ENCODE measurements at regions not wholly inside any gene's neighbourhood (a gene's known extent, or its start where the extent isn't known, plus 50 kb on each side); places are given as distances from the start of the nearest gene placed in this dataset.

DNA sequence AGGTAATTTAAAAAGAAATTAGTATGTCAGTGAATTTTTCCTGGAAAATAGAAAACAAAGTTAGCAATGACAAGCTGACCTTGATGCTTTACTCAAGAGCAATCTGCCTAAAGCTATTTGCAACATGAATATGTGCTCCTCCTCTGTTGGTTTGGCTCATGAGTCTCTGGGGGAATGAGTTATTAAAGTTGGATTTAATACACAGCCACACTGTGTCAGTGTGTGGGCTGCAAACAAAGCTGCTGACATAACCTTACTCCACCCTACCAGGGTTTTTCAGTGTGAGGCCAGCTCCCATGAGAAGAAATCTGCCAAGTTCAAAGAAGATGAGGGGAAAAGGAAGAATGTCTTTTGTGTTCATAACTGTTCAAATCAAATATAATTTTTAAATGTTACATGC, 280.5 kb downstream of the TLL1 start:
- no peak overlapping the region for H3K4me3 ChIP-seq
- no peaks in the 10 kb centered on the region for H3K4me1 ChIP-seq
- DNase-seq (no peak), ATAC-seq (no peak)
- no peaks in the 10 kb centered on the region for H3K36me3 ChIP-seq
- no peaks in the 10 kb centered on the region for H3K27me3 ChIP-seq
- in situ Hi-C loops (cut with MboI; ENCODE audit: low sequenced_read_pairs in 4 of 4) (no loop called here), intact Hi-C loops (cut with DNase I; ENCODE audit: low total_unique reads) (no loop called here)
- H3K27ac ChIP-seq: no peak overlapping the region
- H3K9me3 ChIP-seq: no peaks in the 10 kb centered on the region
- TF ChIP-seq POLR2A (IDR thresholded peaks at IDR 0.05): no peak
- TF ChIP-seq, protein P1, sequence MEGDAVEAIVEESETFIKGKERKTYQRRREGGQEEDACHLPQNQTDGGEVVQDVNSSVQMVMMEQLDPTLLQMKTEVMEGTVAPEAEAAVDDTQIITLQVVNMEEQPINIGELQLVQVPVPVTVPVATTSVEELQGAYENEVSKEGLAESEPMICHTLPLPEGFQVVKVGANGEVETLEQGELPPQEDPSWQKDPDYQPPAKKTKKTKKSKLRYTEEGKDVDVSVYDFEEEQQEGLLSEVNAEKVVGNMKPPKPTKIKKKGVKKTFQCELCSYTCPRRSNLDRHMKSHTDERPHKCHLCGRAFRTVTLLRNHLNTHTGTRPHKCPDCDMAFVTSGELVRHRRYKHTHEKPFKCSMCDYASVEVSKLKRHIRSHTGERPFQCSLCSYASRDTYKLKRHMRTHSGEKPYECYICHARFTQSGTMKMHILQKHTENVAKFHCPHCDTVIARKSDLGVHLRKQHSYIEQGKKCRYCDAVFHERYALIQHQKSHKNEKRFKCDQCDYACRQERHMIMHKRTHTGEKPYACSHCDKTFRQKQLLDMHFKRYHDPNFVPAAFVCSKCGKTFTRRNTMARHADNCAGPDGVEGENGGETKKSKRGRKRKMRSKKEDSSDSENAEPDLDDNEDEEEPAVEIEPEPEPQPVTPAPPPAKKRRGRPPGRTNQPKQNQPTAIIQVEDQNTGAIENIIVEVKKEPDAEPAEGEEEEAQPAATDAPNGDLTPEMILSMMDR (IDR thresholded peaks at IDR 0.05 in 4 of 5, conservative IDR thresholded peaks at IDR 0.05 in 1 of 5): no peak

DNA sequence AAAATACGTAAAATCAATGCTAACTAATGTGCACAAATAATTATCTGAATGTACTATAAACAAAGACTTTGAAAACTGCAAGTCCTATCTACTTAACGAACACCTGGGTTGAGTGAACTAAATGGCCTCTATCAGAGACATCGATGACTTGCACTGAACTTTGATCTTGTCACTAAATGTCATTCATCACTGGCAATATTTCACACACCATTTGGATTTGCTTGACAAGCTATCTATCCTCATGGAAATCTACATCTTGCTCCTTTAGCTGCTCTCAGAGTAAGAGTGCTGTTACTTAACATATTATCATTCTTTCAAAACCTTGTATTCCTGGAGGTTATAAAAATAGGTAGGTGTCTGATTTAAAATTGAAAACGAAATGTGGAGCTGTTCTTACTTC, 289.3 kb downstream of the TLL1 start:
- no peak overlapping the region for H3K4me3 ChIP-seq
- in situ Hi-C loops (cut with MboI; ENCODE audit: low sequenced_read_pairs in 4 of 4): no loop called here
- H3K9me3 ChIP-seq: no peaks in the 10 kb centered on the region
- no peak for DNase-seq
- H3K4me1 ChIP-seq: no peaks in the 10 kb centered on the region
- TF ChIP-seq POLR2A (IDR thresholded peaks at IDR 0.05): no peak
- TF ChIP-seq, protein P1 (IDR thresholded peaks at IDR 0.05 in 4 of 5, conservative IDR thresholded peaks at IDR 0.05 in 1 of 5): no peak
- intact Hi-C loops (cut with DNase I; ENCODE audit: low total_unique reads): no loop called here
- H3K27me3 ChIP-seq: no peaks in the 10 kb centered on the region
- no peaks in the 10 kb centered on the region for H3K36me3 ChIP-seq
- no peak for ATAC-seq
- no peak overlapping the region for H3K27ac ChIP-seq

- peak in 1 of 2 donors; percentile 66 for ATAC-seq
- H3K9me3 ChIP-seq: no peaks in the 10 kb centered on the region
- H3K27me3 ChIP-seq: no peaks in the 10 kb centered on the region
- no peak overlapping the region for H3K27ac ChIP-seq
- no peak for DNase-seq
- in situ Hi-C loops (cut with MboI; ENCODE audit: low sequenced_read_pairs in 4 of 4): no loop called here
- H3K4me1 ChIP-seq: no peaks in the 10 kb centered on the region
- no peaks in the 10 kb centered on the region for H3K36me3 ChIP-seq
- no peak overlapping the region for H3K4me3 ChIP-seq
- intact Hi-C loops (cut with DNase I; ENCODE audit: low total_unique reads): loop anchor here (5.0 kb wide), 1 partner anchor 86 kb away; no protein-coding TSS in a partner anchor
- TF ChIP-seq, protein P1 (IDR thresholded peaks at IDR 0.05 in 4 of 5, conservative IDR thresholded peaks at IDR 0.05 in 1 of 5): peak in 4 of 5 experiments; percentile 18 to 58 (median 56)
- no peak for TF ChIP-seq POLR2A (IDR thresholded peaks at IDR 0.05)
Observed at GRCh38 chr4:166165829-166166420, 292.9 kb downstream of the TLL1 start.

DNA sequence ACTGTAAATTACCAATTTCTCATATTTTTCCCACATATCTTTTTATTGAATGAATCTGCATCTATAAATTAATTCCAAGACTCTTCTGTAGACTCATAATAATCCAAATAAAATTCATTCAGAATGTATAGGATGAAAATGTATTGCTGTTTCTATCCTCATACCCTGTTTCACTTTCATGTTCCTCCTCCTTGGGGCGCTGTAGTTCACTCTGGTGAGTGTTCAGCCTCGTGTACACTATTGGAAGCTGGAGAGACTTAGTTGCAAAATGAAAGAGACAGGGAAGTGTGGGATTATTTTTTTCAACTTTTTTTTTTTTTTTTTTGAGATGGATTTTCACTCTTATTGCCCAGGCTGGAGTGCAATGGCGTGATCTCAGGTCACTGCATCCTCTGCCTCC, 296.1 kb downstream of the TLL1 start:
- no peak for ATAC-seq
- in situ Hi-C loops (cut with MboI; ENCODE audit: low sequenced_read_pairs in 4 of 4): no loop called here
- DNase-seq: no peak
- no peak overlapping the region for H3K27ac ChIP-seq
- H3K4me1 ChIP-seq: no peaks in the 10 kb centered on the region
- TF ChIP-seq POLR2A (IDR thresholded peaks at IDR 0.05): no peak
- TF ChIP-seq, protein P1 (IDR thresholded peaks at IDR 0.05 in 4 of 5, conservative IDR thresholded peaks at IDR 0.05 in 1 of 5): no peak
- intact Hi-C loops (cut with DNase I; ENCODE audit: low total_unique reads): loop anchor here (5.0 kb wide), 1 partner anchor 83 kb away; no protein-coding TSS in a partner anchor
- H3K9me3 ChIP-seq: no peaks in the 10 kb centered on the region
- no peaks in the 10 kb centered on the region for H3K36me3 ChIP-seq
- no peaks in the 10 kb centered on the region for H3K27me3 ChIP-seq
- H3K4me3 ChIP-seq: no peak overlapping the region

DNA sequence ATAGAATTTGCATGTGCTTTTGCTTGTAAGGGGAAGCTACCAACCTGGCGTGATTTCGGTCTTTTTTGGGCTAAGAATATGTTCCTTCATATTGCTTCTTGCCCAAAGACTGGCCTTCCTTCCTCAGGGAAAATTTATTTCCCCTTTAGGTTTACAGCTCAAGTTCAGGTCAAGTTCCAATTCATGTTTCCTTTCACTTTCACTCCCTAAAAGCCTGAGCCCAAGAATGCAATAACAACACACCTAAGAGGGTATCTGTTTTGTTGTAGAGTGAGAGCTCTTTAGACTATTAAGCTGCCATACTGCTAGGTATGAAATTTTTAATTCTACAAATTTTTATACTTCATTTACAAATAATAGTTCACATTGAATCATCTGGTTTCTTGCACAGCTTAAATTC, 299.6 kb downstream of the TLL1 start:
- ATAC-seq (no peak), DNase-seq (no peak)
- TF ChIP-seq, protein P1 (IDR thresholded peaks at IDR 0.05 in 4 of 5, conservative IDR thresholded peaks at IDR 0.05 in 1 of 5): no peak
- TF ChIP-seq POLR2A (IDR thresholded peaks at IDR 0.05): no peak
- Histone ChIP-seq H3K27ac (no peak overlapping the region), H3K36me3 (no peaks in the 10 kb centered on the region), H3K4me3 (no peak overlapping the region), H3K27me3 (no peaks in the 10 kb centered on the region), H3K4me1 (no peaks in the 10 kb centered on the region), H3K9me3 (no peaks in the 10 kb centered on the region)
- intact Hi-C loops (cut with DNase I; ENCODE audit: low total_unique reads) (no loop called here), in situ Hi-C loops (cut with MboI; ENCODE audit: low sequenced_read_pairs in 4 of 4) (no loop called here)
